H9 (cell line): ENCODE measurements at regions not wholly inside any gene's neighbourhood (a gene's known extent, or its start where the extent isn't known, plus 50 kb on each side); places are given as distances from the start of the nearest gene placed in this dataset.

Experiments used
- DNase-seq: peaks from one replicate; pipeline ENCODE4 v3.0.0-alpha.2; 2017
- H2AFZ ChIP-seq: one replicate; pipeline ENCODE4 v1.6.1; 2013; ENCODE audit warnings: mild to moderate bottlenecking, low read length, control low read depth, moderate library complexity
- H2AK5ac ChIP-seq: 2 replicates; pipeline ENCODE4 v1.6.1; 2013; ENCODE audit warnings: low read length, control low read depth, mixed read lengths; ENCODE audit not compliant: insufficient read length
- H2BK120ac ChIP-seq: one replicate; pipeline ENCODE4 v1.6.1; 2013; ENCODE audit warnings: low read depth, mild to moderate bottlenecking, low read length, control low read depth, inconsistent platforms; ENCODE audit not compliant: poor library complexity, severe bottlenecking
- H2BK12ac ChIP-seq: 2 replicates; pipeline ENCODE4 v1.6.1; 2013; ENCODE audit warnings: low read length, control low read depth, mixed read lengths, low read depth; ENCODE audit not compliant: insufficient read length
- H2BK15ac ChIP-seq: 2 replicates; pipeline ENCODE4 v1.6.1; 2013; ENCODE audit warnings: low read depth, low read length, control low read depth
- H2BK20ac ChIP-seq: one replicate; pipeline ENCODE4 v1.6.1; 2013; ENCODE audit warnings: low read depth, mild to moderate bottlenecking, low read length, control low read depth, inconsistent platforms; ENCODE audit not compliant: poor library complexity, severe bottlenecking
- H2BK5ac ChIP-seq: 2 replicates; pipeline ENCODE4 v1.6.1; 2013; ENCODE audit warnings: low read length, control low read depth, mixed read lengths; ENCODE audit not compliant: insufficient read length
- H3K14ac ChIP-seq: 2 replicates; pipeline ENCODE4 v1.6.1; 2013; ENCODE audit warnings: low read length, control low read depth; ENCODE audit not compliant: insufficient read depth
- H3K18ac ChIP-seq: 2 replicates; pipeline ENCODE4 v1.6.1; 2013; ENCODE audit warnings: low read depth, mild to moderate bottlenecking, mixed read lengths, low read length, control low read depth; ENCODE audit not compliant: insufficient read length
- H3K23ac ChIP-seq: 2 replicates; pipeline ENCODE4 v1.6.1; 2013; ENCODE audit warnings: low read length, control low read depth, mixed read lengths, low read depth; ENCODE audit not compliant: insufficient read length
- H3K23me2 ChIP-seq: 2 replicates; pipeline ENCODE4 v1.6.1; 2013; ENCODE audit warnings: low read depth, mild to moderate bottlenecking, mixed read lengths, low read length, control low read depth; ENCODE audit not compliant: insufficient read length, poor library complexity, severe bottlenecking
- H3K27ac ChIP-seq: 2 replicates; pipeline ENCODE4 v1.5.1; 2013; ENCODE audit warnings: low read length, control low read depth, mixed read lengths, low read depth; ENCODE audit not compliant: insufficient read length
- H3K27me3 ChIP-seq: 2 replicates; pipeline ENCODE4 v1.6.1; 2013; ENCODE audit warnings: low read length, control low read depth, inconsistent platforms; ENCODE audit not compliant: insufficient read depth
- H3K4ac ChIP-seq: 2 replicates; pipeline ENCODE4 v1.6.1; 2013; ENCODE audit warnings: low read depth, mild to moderate bottlenecking, control low read depth, inconsistent platforms, low read length, moderate library complexity
- H3K4me1 ChIP-seq: 2 replicates; pipeline ENCODE4 v1.6.1; 2013; ENCODE audit warnings: low read length, control low read depth, inconsistent platforms; ENCODE audit not compliant: insufficient read depth
- H3K4me2 ChIP-seq: 2 replicates; pipeline ENCODE4 v1.6.1; 2013; ENCODE audit warnings: low read length, control low read depth, mixed read lengths; ENCODE audit not compliant: insufficient read length, insufficient read depth
- H3K56ac ChIP-seq: 2 replicates; pipeline ENCODE4 v1.6.1; 2013; ENCODE audit warnings: low read depth, mild to moderate bottlenecking, mixed read lengths, low read length, control low read depth; ENCODE audit not compliant: insufficient read length
- H3K79me1 ChIP-seq: 2 replicates; pipeline ENCODE4 v1.6.1; 2013; ENCODE audit warnings: low read depth, mild to moderate bottlenecking, moderate library complexity, low read length, control low read depth, inconsistent platforms; ENCODE audit not compliant: insufficient read depth, poor library complexity, severe bottlenecking
- H3K79me2 ChIP-seq: 2 replicates; pipeline ENCODE4 v1.6.1; 2013; ENCODE audit warnings: low read length, control low read depth, inconsistent platforms; ENCODE audit not compliant: insufficient read depth
- H3K9ac ChIP-seq: 2 replicates; pipeline ENCODE4 v1.6.1; 2013; ENCODE audit warnings: low read length, control low read depth, mixed read lengths; ENCODE audit not compliant: insufficient read length; ENCODE audit errors: extremely low read depth
- H3K9me3 ChIP-seq: one replicate; pipeline ENCODE4 v1.6.1; 2013; ENCODE audit warnings: low read depth, low read length, inconsistent platforms; ENCODE audit not compliant: control insufficient read depth
- H3T11ph ChIP-seq: one replicate; pipeline ENCODE4 v1.6.1; 2013; ENCODE audit warnings: mild to moderate bottlenecking, low read length, control low read depth, inconsistent platforms
- H4K20me1 ChIP-seq: one replicate; pipeline ENCODE4 v1.6.1; 2013; ENCODE audit not compliant: control insufficient read depth, insufficient read length, insufficient read depth
- H4K5ac ChIP-seq: 2 replicates; pipeline ENCODE4 v1.6.1; 2013; ENCODE audit warnings: low read depth, mild to moderate bottlenecking, mixed read lengths, low read length, control low read depth; ENCODE audit not compliant: insufficient read length
- H4K8ac ChIP-seq: replicated peaks from 2 replicates; pipeline ENCODE4 v1.6.1; 2013; ENCODE audit warnings: low read length, control low read depth, mixed read lengths, low read depth; ENCODE audit not compliant: insufficient read length
- H4K91ac ChIP-seq: 2 replicates; pipeline ENCODE4 v1.6.1; 2013; ENCODE audit warnings: low read depth, mild to moderate bottlenecking, moderate library complexity, mixed read lengths, low read length, control low read depth; ENCODE audit not compliant: insufficient read length
- H3K27ac Mint-ChIP-seq, 3 experiments: 2 replicates in 2 of 3; 3 replicates in 1 of 3; pipeline ENCODE4 v1.8.0; 2020 to 2021; ENCODE audit warnings: mixed read lengths in 3 of 3, mild to moderate bottlenecking in 1 of 3, moderate library complexity in 1 of 3
- H3K27me3 Mint-ChIP-seq: 2 replicates; pipeline ENCODE4 v1.8.0; 2021; ENCODE audit warnings: low read depth, mild to moderate bottlenecking, moderate library complexity, mixed read lengths
- H3K36me3 Mint-ChIP-seq, 3 experiments: 2 replicates in 2 of 3; 3 replicates in 1 of 3; pipeline ENCODE4 v1.8.0; 2020 to 2021; ENCODE audit warnings: low read depth in 3 of 3, mixed read lengths in 3 of 3; ENCODE audit not compliant: insufficient read depth in 1 of 3
- H3K4me1 Mint-ChIP-seq, 2 experiments: 2 replicates each; pipeline ENCODE4 v1.8.0; 2020; ENCODE audit warnings: mixed read lengths in 2 of 2
- H3K4me3 Mint-ChIP-seq, 2 experiments: 2 replicates in 1 of 2; 3 replicates in 1 of 2; pipeline ENCODE4 v1.8.0; 2020 to 2021; ENCODE audit warnings: mild to moderate bottlenecking in 2 of 2, mixed read lengths in 2 of 2, moderate library complexity in 1 of 2
- H3K9me3 Mint-ChIP-seq, 2 experiments: 2 replicates in 1 of 2; 3 replicates in 1 of 2; pipeline ENCODE4 v1.8.0; 2020; ENCODE audit warnings: mild to moderate bottlenecking in 2 of 2, mixed read lengths in 2 of 2, moderate library complexity in 1 of 2
- CTCF ChIP-seq: fragments of 200-600 bp; sonication (generic); conservative IDR thresholded peaks from 3 replicates; pipeline ENCODE4 v1.8.0; 2021; ENCODE audit warnings: antibody characterized with exemption, mild to moderate bottlenecking

- no peak overlapping the region for H3K4ac ChIP-seq
- H3K27ac ChIP-seq: no peak overlapping the region
- no peak overlapping the region for H3K9ac ChIP-seq
- no peak overlapping the region for H4K91ac ChIP-seq
- no peak overlapping the region for H3K27ac Mint-ChIP-seq
- no peak for TF ChIP-seq CTCF
- H2AFZ ChIP-seq: no peak overlapping the region
- no peak overlapping the region for H2BK120ac ChIP-seq
- H3K79me1 ChIP-seq: no peaks in the 10 kb centered on the region
- no peak overlapping the region for H4K5ac ChIP-seq
- no peaks in the 10 kb centered on the region for H3K9me3 ChIP-seq
- H2BK12ac ChIP-seq: no peak overlapping the region
- H3K4me3 Mint-ChIP-seq: no peak overlapping the region
- no peaks in the 10 kb centered on the region; the same call in 1 of the 2 replicates for H3K27me3 ChIP-seq
- H3K36me3 Mint-ChIP-seq: peaks cover 0 to 10% (median 5%) of the 10 kb centered on the region in 3 experiments; a peak in 4 of 7 replicates
- no peak overlapping the region for H3K23ac ChIP-seq
- no peak overlapping the region for H3K18ac ChIP-seq
- H3K4me2 ChIP-seq: no peak overlapping the region
- H4K20me1 ChIP-seq: no peaks in the 10 kb centered on the region
- peaks cover 14 to 18% of the 10 kb centered on the region in 2 experiments for H3K9me3 Mint-ChIP-seq
- H3K23me2 ChIP-seq: peaks cover 3% of the 10 kb centered on the region
- H3T11ph ChIP-seq: no peak overlapping the region
- H4K8ac ChIP-seq: no peak overlapping the region
- no peaks in the 10 kb centered on the region for H3K4me1 ChIP-seq
- H3K56ac ChIP-seq: no peak overlapping the region
- no peak overlapping the region for H2BK5ac ChIP-seq
- no peak overlapping the region for H2BK20ac ChIP-seq
- H3K14ac ChIP-seq: no peak overlapping the region
- H3K27me3 Mint-ChIP-seq: peaks cover 30% of the 10 kb centered on the region
- DNase-seq: no peak
- H2AK5ac ChIP-seq: no peak overlapping the region
- H3K4me1 Mint-ChIP-seq: no peaks in the 10 kb centered on the region; a peak in 1 of 4 replicates
- no peaks in the 10 kb centered on the region for H3K79me2 ChIP-seq
- no peak overlapping the region for H2BK15ac ChIP-seq
Observed at GRCh38 chr14:103275000-103275399, 59.0 kb upstream of the EIF5 start.
